Sciatic nerve (tissue), 2 donors: ENCODE measurements at regions not wholly inside any gene's neighbourhood (a gene's known extent, or its start where the extent isn't known, plus 50 kb on each side); places are given as distances from the start of the nearest gene placed in this dataset.

Experiments
- ATAC-seq: fragments of 200-7000 bp; cut with Tn5 transposase; one replicate; pipeline ENCODE4 v1.9.1; 2020; ENCODE audit warnings: mild to moderate bottlenecking, moderate library complexity
- DNase-seq: peaks from one replicate; pipeline ENCODE4 v3.0.0-alpha.2; 2020; ENCODE audit warnings: low spot score
- intact Hi-C: fragments of 100-400 bp; cut with DNase I; formaldehyde crosslinking; loops from one replicate; pipeline ENCODE4 v1.14.2; 2022
- donor health status: DM: no; HTN: no; CAD: no.
- donor health status: DM: no; HTN: no; CAD: no.

GRCh38 chr6:14713008-14713960 lies 532.6 kb upstream of the JARID2 start:
- intact Hi-C loops: no loop called here
- ATAC-seq: peak; percentile 85

GRCh38 chr6:14713966-14714631 lies 531.8 kb upstream of the JARID2 start:
- no peak for DNase-seq
- ATAC-seq: no peak
- intact Hi-C loops: no loop called here

More at GRCh38 chr6:14713008-14713960, 532.6 kb upstream of the JARID2 start:
- no peak for DNase-seq

GRCh38 chr6:14715076-14715475 lies 530.8 kb upstream of the JARID2 start:
- intact Hi-C loops: no loop called here
- ATAC-seq (no peak), DNase-seq (no peak)

- intact Hi-C loops: no loop called here
- no peak for ATAC-seq
Observed at GRCh38 chr6:14716499-14717146, 529.2 kb upstream of the JARID2 start.

GRCh38 chr6:14717307-14717706 lies 528.6 kb upstream of the JARID2 start:
- DNase-seq: no peak
- no peak for ATAC-seq
- intact Hi-C loops: no loop called here

More at GRCh38 chr6:14716499-14717146, 529.2 kb upstream of the JARID2 start:
- no peak for DNase-seq

- DNase-seq (no peak), ATAC-seq (no peak)
- intact Hi-C loops: no loop called here
Observed at GRCh38 chr6:14718861-14719260, 527.0 kb upstream of the JARID2 start.

- ATAC-seq: no peak
- DNase-seq: no peak
- intact Hi-C loops: no loop called here
Observed at GRCh38 chr6:14719270-14719669, 526.6 kb upstream of the JARID2 start.

GRCh38 chr6:14720411-14721102 lies 525.3 kb upstream of the JARID2 start:
- ATAC-seq: no peak
- intact Hi-C loops: loop anchor here (5.0 kb wide), 1 partner anchor 807 kb away; no protein-coding TSS in a partner anchor
- no peak for DNase-seq

GRCh38 chr6:14721103-14721758 lies 524.6 kb upstream of the JARID2 start:
- no peak for DNase-seq
- intact Hi-C loops: loop anchor here (5.0 kb wide), 1 partner anchor 806 kb away; no protein-coding TSS in a partner anchor
- peak; percentile 55 for ATAC-seq

- ATAC-seq: no peak
- DNase-seq: no peak
- intact Hi-C loops: loop anchor here (5.0 kb wide), 1 partner anchor 805 kb away; no protein-coding TSS in a partner anchor
Observed at GRCh38 chr6:14722001-14722562, 523.8 kb upstream of the JARID2 start.

GRCh38 chr6:14722704-14723103 lies 523.2 kb upstream of the JARID2 start:
- DNase-seq: no peak
- ATAC-seq: no peak
- intact Hi-C loops: loop anchor here (5.0 kb wide), 1 partner anchor 805 kb away; no protein-coding TSS in a partner anchor

GRCh38 chr6:14723535-14724086 lies 522.3 kb upstream of the JARID2 start:
- ATAC-seq (no peak), DNase-seq (no peak)
- intact Hi-C loops: loop anchor here (5.0 kb wide), 1 partner anchor 804 kb away; no protein-coding TSS in a partner anchor

- DNase-seq (no peak), ATAC-seq (no peak)
- intact Hi-C loops: loop anchor here (5.0 kb wide), 1 partner anchor 803 kb away; no protein-coding TSS in a partner anchor
Observed at GRCh38 chr6:14724549-14724948, 521.3 kb upstream of the JARID2 start.

GRCh38 chr6:14726816-14727493 lies 518.9 kb upstream of the JARID2 start:
- ATAC-seq (peak; percentile 40), DNase-seq (no peak)
- intact Hi-C loops: no loop called here

GRCh38 chr6:14727494-14728395 lies 518.1 kb upstream of the JARID2 start:
- ATAC-seq (peak; percentile 81), DNase-seq (no peak)
- intact Hi-C loops: no loop called here

- intact Hi-C loops: no loop called here
- ATAC-seq (peak; percentile 77), DNase-seq (peak; percentile 63)
Observed at GRCh38 chr6:14728396-14729024, 517.4 kb upstream of the JARID2 start.
